Esophagus squamous epithelium (tissue), 5 donors: ENCODE measurements at regions not wholly inside any gene's neighbourhood (a gene's known extent, or its start where the extent isn't known, plus 50 kb on each side); places are given as distances from the start of the nearest gene placed in this dataset.
A peak's percentile ranks its signal among the peaks of the same experiment; 100 is the strongest.

ENCODE experiments used
- DNase-seq: peaks from one replicate; lab custom pipeline; 2025; lab: John Stamatoyannopoulos, UW
- H3K27ac ChIP-seq, 4 donors: fragments of 200-600 bp; sonication (generic); one replicate each; pipeline ENCODE4 v1.5.1; 2016 to 2019; ENCODE audit warnings: mild to moderate bottlenecking in 1 of 4
- H3K27me3 ChIP-seq, 4 donors: fragments of 200-600 bp; sonication (generic); 1 replicate in 3 of 4; 2 replicates in 1 of 4; pipeline versions ENCODE4 v1.5.1 to v1.6.0; 2017 to 2021; ENCODE audit warnings: antibody characterized with exemption in 1 of 4
- H3K36me3 ChIP-seq, 3 donors: fragments of 200-600 bp; sonication (generic); one replicate each; pipeline ENCODE4 v1.5.1; 2016 to 2019
- H3K4me1 ChIP-seq, 3 donors: fragments of 200-600 bp; sonication (generic); one replicate each; pipeline ENCODE4 v1.5.1; 2017 to 2019
- H3K4me3 ChIP-seq, 4 donors: fragments of 200-600 bp; sonication (generic); 1 replicate in 3 of 4; 2 replicates in 1 of 4; pipeline ENCODE4 v1.5.1; 2016 to 2019; ENCODE audit warnings: mild to moderate bottlenecking in 2 of 4, moderate library complexity in 1 of 4
- H3K9me3 ChIP-seq, 3 donors: fragments of 200-600 bp; sonication (generic); one replicate each; pipeline ENCODE4 v1.5.1; 2016 to 2019
- POLR2A ChIP-seq, 4 donors: fragments of 450-650 bp; IDR thresholded peaks; one replicate each; pipeline ENCODE4 v1.6.1; 2017; ENCODE audit warnings: antibody characterized with exemption in 4 of 4, mild to moderate bottlenecking in 4 of 4, moderate library complexity in 3 of 4
- WGBS, 2 donors: methylation state at CpG; one replicate each; pipeline ENCODE4 v1.1.5; 2018; 5-methylcytosine and 5-hydroxymethylcytosine counted together
- intact Hi-C: fragments of 100-400 bp; cut with DNase I; formaldehyde crosslinking; loops from one replicate; pipeline ENCODE4 v1.15.0; 2022
- TF ChIP-seq, protein P1 (sequence below), 6 experiments: fragments of 450-650 bp in 4 of 6; fragments of 200-600 bp in 2 of 6; sonication (generic) in 2 of 6; IDR thresholded peaks; one replicate each; pipeline ENCODE4 v1.5.1; 2016 to 2019; ENCODE audit warnings: antibody characterized with exemption in 6 of 6, mild to moderate bottlenecking in 4 of 6, moderate library complexity in 4 of 6
- donor health status: DM: yes; HTN: yes; CAD: no.

DNA sequence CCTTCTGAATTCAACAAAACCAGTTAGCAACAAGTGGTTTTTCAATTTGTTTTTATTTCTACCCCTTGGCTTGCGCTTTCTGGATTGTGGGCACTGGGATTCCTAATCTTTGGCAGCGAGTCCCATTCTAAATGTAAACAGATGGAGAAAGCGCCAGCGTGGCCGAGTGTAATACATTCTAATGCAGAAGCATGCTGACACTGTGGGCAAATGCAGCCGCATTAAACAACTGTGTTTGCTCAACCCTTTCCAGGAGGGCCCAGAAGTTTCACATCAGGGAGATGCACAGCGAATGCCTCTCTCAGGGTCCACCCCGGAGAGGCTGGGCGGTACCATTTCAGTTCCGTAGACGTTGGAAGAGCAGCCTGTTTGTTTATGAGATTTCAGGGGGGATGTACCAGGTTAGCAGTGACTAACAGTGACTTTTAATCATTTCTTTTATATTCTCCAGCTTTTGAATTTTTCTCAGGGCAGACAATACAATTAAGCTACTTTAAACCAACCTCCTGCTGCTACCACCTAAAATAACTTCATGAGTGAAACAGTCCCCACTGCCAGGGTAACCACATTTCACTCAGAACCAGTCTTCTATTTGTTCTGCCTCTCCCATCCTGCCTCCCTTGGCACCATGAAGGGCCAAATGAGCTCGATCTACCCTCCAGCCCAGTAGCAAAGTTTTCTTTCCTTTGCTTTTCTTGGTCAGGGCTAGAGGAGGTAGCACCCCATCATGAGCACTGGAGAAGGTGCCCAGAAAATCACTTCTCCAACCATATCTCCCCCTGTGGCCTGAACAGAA lies 164.2 kb upstream of the ITGB1 start:
- no peak for TF ChIP-seq POLR2A (IDR thresholded peaks at IDR 0.05)
- TF ChIP-seq, protein P1, sequence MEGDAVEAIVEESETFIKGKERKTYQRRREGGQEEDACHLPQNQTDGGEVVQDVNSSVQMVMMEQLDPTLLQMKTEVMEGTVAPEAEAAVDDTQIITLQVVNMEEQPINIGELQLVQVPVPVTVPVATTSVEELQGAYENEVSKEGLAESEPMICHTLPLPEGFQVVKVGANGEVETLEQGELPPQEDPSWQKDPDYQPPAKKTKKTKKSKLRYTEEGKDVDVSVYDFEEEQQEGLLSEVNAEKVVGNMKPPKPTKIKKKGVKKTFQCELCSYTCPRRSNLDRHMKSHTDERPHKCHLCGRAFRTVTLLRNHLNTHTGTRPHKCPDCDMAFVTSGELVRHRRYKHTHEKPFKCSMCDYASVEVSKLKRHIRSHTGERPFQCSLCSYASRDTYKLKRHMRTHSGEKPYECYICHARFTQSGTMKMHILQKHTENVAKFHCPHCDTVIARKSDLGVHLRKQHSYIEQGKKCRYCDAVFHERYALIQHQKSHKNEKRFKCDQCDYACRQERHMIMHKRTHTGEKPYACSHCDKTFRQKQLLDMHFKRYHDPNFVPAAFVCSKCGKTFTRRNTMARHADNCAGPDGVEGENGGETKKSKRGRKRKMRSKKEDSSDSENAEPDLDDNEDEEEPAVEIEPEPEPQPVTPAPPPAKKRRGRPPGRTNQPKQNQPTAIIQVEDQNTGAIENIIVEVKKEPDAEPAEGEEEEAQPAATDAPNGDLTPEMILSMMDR (IDR thresholded peaks at IDR 0.05): no peak
- DNase-seq: no peak
- H3K27me3 ChIP-seq: no peaks in the 10 kb centered on the region
- WGBS, 2 donors: 58 to 72% methylated on average over 8 to 12 of the region's 12 CpGs
- H3K4me1 ChIP-seq: peaks cover 15 to 49% (median 19%) of the 10 kb centered on the region in 3 donors
- H3K4me3 ChIP-seq: peak overlapping the region in 1 of 4 donors; percentile 17
- no peaks in the 10 kb centered on the region for H3K9me3 ChIP-seq
- intact Hi-C loops: loop anchor here (10.0 kb wide), 1 partner anchor 117 kb away; no protein-coding TSS in a partner anchor
- no peaks in the 10 kb centered on the region for H3K36me3 ChIP-seq
- no peak overlapping the region for H3K27ac ChIP-seq

DNA sequence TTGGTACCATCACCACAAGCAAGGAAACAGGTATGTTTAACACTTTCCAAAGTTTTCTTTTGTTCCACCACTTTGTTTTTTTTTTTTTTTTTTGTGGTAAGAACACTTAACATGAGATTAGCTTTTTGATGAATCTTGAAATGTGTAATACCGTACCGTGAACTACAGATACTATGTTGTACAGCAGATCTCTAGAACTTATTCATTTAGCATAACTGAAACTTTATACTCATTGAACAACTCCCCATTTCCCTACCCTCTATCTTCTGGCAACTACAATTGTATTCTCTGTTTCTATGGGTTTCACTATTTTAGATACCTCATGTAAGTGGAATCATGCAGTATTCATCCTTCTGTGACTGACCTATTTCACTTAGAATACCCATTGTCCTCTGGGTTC lies 162.7 kb upstream of the ITGB1 start:
- H3K4me1 ChIP-seq: peaks cover 6 to 34% (median 8%) of the 10 kb centered on the region in 3 donors
- H3K27me3 ChIP-seq: no peaks in the 10 kb centered on the region
- TF ChIP-seq, protein P1 (IDR thresholded peaks at IDR 0.05): no peak
- no peak for TF ChIP-seq POLR2A (IDR thresholded peaks at IDR 0.05)
- no peaks in the 10 kb centered on the region for H3K36me3 ChIP-seq
- H3K27ac ChIP-seq: no peak overlapping the region
- WGBS, 2 donors: 80 to 97% methylated on average over 2 of the region's 2 CpGs
- no peaks in the 10 kb centered on the region for H3K9me3 ChIP-seq
- H3K4me3 ChIP-seq: no peak overlapping the region
- no peak for DNase-seq
- intact Hi-C loops: loop anchor here (10.0 kb wide), 1 partner anchor 116 kb away; no protein-coding TSS in a partner anchor

DNA sequence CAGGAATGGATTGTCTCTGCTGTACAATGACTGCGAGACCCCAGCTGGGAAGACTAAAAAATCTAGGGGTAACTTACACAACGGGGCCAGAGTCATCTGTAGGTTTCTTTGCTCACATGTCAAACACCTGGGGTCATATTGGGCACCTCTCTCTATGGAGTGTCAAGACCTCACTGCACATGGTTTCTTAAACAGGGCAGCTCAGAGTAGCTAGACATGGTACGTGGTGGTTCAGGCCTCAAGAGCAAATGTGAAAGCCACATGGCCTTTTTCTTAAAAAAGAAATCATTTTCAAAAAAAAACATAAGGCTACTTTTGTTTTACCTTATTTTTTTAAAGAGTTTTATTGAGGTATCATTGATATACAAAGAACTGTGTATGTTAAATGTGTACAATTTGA lies 162.2 kb upstream of the ITGB1 start:
- no peaks in the 10 kb centered on the region for H3K9me3 ChIP-seq
- no peak for DNase-seq
- H3K27ac ChIP-seq: no peak overlapping the region
- no peaks in the 10 kb centered on the region for H3K27me3 ChIP-seq
- H3K4me1 ChIP-seq: peaks cover 2 to 30% (median 4%) of the 10 kb centered on the region in 3 donors
- 87 to 93% methylated on average over 3 of the region's 3 CpGs for WGBS, 2 donors
- intact Hi-C loops: loop anchor here (10.0 kb wide), 1 partner anchor 115 kb away; no protein-coding TSS in a partner anchor
- TF ChIP-seq, protein P1 (IDR thresholded peaks at IDR 0.05): no peak
- no peak for TF ChIP-seq POLR2A (IDR thresholded peaks at IDR 0.05)
- H3K4me3 ChIP-seq: no peak overlapping the region
- no peaks in the 10 kb centered on the region for H3K36me3 ChIP-seq

DNA sequence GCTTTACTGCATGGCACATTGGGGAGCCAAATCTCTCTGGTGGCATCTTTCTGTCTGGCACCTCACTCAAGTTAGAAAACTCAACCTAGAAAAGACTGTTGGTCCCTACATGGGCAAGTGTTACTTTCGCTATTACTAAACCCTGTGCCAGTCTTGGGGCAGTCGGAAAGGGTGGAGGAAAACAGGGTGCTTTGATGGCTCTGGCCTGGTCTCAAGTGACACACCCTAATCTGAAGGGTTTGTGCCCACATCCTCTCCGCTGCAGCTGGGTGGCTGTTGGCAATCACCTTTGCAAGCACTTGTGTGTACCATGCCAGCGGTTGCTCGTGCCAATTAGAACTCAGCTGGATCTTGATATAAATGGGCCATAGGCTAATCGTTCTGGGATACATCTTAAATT lies 159.8 kb upstream of the ITGB1 start:
- no peak for DNase-seq
- WGBS, 2 donors: 82 to 86% methylated on average over 5 of the region's 6 CpGs
- Histone ChIP-seq H3K9me3 (no peaks in the 10 kb centered on the region), H3K4me1 (peaks cover 0 to 26% (median 6%) of the 10 kb centered on the region in 3 donors), H3K27ac (no peak overlapping the region), H3K36me3 (no peaks in the 10 kb centered on the region), H3K4me3 (no peak overlapping the region), H3K27me3 (no peaks in the 10 kb centered on the region)
- intact Hi-C loops: no loop called here
- no peak for TF ChIP-seq POLR2A (IDR thresholded peaks at IDR 0.05)
- TF ChIP-seq, protein P1 (IDR thresholded peaks at IDR 0.05): no peak

DNA sequence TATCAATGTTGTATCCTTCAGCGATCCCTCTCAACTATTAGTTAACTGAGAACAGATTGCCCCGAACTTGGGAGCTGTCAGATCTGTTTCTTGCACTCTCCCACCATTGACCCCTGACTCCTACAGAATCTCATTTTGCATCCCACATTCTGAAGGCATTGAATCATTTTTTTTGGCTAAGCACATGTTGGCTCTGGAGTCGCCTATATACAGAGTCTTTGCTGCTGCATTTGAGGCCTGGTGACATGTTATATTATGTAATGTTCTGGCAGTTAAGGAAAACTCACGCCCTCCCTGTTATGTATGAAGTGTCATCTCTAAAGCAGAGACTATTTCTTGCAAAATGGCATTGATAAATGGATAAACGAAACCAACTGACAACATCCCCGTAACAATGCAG lies 159.2 kb upstream of the ITGB1 start:
- H3K4me3 ChIP-seq: no peak overlapping the region
- H3K9me3 ChIP-seq: no peaks in the 10 kb centered on the region
- H3K27ac ChIP-seq: no peak overlapping the region
- intact Hi-C loops: no loop called here
- no peaks in the 10 kb centered on the region for H3K36me3 ChIP-seq
- no peak for TF ChIP-seq POLR2A (IDR thresholded peaks at IDR 0.05)
- TF ChIP-seq, protein P1 (IDR thresholded peaks at IDR 0.05): no peak
- H3K4me1 ChIP-seq: peaks cover 0 to 22% (median 6%) of the 10 kb centered on the region in 3 donors
- 69 to 74% methylated on average over 6 of the region's 6 CpGs for WGBS, 2 donors
- DNase-seq: no peak
- H3K27me3 ChIP-seq: no peaks in the 10 kb centered on the region
